Panc1 (cell line): ENCODE measurements at regions not wholly inside any gene's neighbourhood (a gene's known extent, or its start where the extent isn't known, plus 50 kb on each side); places are given as distances from the start of the nearest gene placed in this dataset.

ENCODE experiments used
- POLR2AphosphoS5 ChIP-seq: IDR thresholded peaks from 2 replicates; pipeline ENCODE4 v1.6.1; 2012; ENCODE audit warnings: mild to moderate bottlenecking, low read depth, low read length, moderate library complexity
- TCF7L2 ChIP-seq: IDR thresholded peaks from 2 replicates; pipeline ENCODE4 v1.6.1; 2011; ENCODE audit warnings: mild to moderate bottlenecking, low read depth, low read length, inconsistent platforms
- TF ChIP-seq, protein P1 (sequence below): fragments of 450-650 bp; IDR thresholded peaks from 2 replicates; pipeline ENCODE4 v1.5.1; 2017; ENCODE audit warnings: mild to moderate bottlenecking
- TF ChIP-seq, protein P2 (sequence below), 2 experiments: IDR thresholded peaks; 2 replicates each; pipeline ENCODE4 v1.6.1; 2011 to 2012; ENCODE audit warnings: low read depth in 2 of 2, control low read depth in 1 of 2, low read length in 1 of 2, mild to moderate bottlenecking in 1 of 2, moderate library complexity in 1 of 2; ENCODE audit not compliant: insufficient read depth in 1 of 2

DNA sequence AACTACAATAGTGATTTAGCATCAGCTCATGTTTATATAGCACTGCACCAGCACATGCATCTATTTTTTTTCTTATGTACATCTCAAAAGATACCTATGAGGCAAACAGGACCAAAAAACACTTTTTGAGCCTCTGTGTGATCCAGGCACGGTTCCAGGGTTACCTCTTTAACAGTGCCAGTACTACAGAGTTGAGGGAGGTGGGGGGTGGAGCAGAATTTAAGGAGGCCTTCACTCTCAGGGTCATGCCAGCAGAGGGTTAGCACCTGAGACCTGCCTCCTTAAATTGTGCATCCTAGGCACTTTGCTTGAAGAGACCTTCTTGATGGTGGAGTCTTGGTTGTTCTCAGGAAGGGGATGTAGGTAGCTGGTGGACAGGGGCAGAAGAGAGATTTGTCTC lies 150.3 kb upstream of the TBL1XR1 start:
- TF ChIP-seq, protein P1, sequence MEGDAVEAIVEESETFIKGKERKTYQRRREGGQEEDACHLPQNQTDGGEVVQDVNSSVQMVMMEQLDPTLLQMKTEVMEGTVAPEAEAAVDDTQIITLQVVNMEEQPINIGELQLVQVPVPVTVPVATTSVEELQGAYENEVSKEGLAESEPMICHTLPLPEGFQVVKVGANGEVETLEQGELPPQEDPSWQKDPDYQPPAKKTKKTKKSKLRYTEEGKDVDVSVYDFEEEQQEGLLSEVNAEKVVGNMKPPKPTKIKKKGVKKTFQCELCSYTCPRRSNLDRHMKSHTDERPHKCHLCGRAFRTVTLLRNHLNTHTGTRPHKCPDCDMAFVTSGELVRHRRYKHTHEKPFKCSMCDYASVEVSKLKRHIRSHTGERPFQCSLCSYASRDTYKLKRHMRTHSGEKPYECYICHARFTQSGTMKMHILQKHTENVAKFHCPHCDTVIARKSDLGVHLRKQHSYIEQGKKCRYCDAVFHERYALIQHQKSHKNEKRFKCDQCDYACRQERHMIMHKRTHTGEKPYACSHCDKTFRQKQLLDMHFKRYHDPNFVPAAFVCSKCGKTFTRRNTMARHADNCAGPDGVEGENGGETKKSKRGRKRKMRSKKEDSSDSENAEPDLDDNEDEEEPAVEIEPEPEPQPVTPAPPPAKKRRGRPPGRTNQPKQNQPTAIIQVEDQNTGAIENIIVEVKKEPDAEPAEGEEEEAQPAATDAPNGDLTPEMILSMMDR, result no peak
- no peak for TF ChIP-seq POLR2AphosphoS5
- TF ChIP-seq, protein P2, sequence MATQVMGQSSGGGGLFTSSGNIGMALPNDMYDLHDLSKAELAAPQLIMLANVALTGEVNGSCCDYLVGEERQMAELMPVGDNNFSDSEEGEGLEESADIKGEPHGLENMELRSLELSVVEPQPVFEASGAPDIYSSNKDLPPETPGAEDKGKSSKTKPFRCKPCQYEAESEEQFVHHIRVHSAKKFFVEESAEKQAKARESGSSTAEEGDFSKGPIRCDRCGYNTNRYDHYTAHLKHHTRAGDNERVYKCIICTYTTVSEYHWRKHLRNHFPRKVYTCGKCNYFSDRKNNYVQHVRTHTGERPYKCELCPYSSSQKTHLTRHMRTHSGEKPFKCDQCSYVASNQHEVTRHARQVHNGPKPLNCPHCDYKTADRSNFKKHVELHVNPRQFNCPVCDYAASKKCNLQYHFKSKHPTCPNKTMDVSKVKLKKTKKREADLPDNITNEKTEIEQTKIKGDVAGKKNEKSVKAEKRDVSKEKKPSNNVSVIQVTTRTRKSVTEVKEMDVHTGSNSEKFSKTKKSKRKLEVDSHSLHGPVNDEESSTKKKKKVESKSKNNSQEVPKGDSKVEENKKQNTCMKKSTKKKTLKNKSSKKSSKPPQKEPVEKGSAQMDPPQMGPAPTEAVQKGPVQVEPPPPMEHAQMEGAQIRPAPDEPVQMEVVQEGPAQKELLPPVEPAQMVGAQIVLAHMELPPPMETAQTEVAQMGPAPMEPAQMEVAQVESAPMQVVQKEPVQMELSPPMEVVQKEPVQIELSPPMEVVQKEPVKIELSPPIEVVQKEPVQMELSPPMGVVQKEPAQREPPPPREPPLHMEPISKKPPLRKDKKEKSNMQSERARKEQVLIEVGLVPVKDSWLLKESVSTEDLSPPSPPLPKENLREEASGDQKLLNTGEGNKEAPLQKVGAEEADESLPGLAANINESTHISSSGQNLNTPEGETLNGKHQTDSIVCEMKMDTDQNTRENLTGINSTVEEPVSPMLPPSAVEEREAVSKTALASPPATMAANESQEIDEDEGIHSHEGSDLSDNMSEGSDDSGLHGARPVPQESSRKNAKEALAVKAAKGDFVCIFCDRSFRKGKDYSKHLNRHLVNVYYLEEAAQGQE (IDR thresholded peaks at IDR 0.05; ENCODE audit: insufficient read depth in 1 of 2, low read depth in 2 of 2, low read length in 1 of 2), result no peak
- TF ChIP-seq TCF7L2, result no peak
